Stimulated activated CD8-positive, alpha-beta memory T cell treated with anti-CD3 and anti-CD28 coated beads, Interleukin-7, amount 100 ng/mL, for 48 hours (primary cell): ENCODE measurements at regions not wholly inside any gene's neighbourhood (a gene's known extent, or its start where the extent isn't known, plus 50 kb on each side); places are given as distances from the start of the nearest gene placed in this dataset.

Source experiments
- DNase-seq, 2 donors: peaks; one replicate each; pipeline ENCODE4 v3.0.0-alpha.2; 2020; ENCODE audit warnings: low read depth in 1 of 2; ENCODE audit errors: extremely low read depth in 1 of 2

DNA sequence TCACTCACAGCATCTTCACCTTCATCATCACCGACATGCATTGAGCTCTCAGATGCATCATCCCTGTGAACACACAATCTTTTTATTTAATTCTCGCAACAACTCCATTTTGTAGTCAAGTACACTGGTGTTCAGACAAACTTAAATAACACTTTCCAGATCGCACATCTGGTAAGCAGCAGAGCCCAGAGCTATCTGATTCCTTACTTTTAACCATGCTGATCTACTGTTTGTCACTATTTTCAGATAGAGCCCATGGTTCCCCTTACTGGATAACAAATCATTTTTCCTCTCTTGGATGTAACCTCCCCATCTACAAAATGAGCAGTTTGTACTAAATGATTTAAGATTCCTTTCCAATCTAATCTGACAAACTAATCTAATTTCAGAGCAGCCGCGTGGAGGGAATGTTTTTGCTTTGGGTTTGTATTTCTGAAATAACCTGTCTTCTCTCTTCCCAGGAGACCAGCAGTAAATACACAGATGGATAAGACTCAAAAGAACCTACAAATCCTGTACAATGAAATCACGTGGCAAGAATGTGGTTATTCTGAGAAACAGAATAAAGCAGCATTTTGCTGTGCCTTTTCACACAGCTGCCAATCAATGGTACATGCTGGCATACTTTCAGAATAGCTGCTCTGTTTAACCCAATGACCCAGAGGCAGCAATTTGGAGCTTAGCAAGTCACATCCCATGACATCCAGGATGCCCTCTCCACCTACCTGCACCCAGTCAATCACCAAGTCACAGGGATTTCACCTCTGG is 72.9 kb upstream of the CCL2 start:
- DNase-seq: no peak

DNA sequence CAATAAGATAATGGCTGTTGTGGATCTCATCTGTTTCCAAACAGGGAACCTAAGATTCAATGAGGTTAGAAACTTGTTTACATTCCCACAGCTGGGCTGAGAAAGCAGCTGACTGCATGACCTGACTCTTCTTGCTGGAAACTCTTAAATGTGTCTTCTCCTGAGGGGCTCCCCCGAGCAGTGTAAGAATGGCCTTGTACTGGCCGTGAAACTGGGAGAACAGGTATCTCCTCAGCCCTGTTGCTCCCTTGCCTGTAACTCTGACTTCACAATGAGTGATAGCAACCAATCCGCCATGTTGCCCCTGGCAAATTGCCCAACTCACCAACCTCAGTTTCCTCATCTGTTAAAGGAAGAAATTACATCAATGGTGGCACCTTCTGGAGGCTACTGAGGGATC is 59.1 kb upstream of the CCL2 start:
- DNase-seq: no peak

DNA sequence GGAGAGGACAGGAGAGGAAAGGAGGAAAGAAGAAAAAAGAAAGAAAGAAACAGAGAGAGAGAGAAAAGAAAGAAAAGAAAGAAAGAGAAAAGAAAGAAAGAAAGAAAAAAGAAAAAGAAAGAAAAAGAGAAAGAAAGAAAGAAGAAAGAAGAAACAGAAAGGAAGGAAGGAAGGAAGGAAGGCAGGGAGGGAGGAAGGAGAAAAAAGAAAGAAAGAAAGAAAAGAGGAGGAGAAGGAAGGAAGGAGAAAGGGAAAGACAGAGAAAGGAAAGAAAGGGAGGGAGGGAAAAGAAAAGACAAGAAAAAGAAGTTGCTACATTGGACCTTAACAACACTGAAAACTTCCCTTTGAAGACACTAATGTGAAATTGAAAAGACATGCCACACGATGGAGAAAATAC is 56.6 kb upstream of the CCL2 start:
- no peak for DNase-seq

DNA sequence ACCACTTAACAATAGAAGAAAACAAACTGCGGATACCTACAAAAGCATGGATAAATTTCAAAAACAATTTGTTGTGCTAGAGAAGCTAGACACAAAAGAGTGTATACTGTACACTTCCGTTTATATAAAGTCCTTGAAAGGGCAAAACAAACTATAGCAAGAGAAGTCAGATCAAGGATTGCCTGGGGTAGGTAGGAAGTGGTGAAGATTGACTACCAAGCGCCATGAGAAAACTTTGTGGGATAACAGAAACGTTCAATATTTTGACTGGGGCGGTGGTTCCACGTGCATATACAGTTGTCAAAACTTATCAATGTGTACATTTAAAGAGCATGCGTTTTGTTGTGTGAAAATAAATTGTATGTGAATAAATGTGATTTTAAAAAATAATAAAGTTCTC is 55.6 kb upstream of the CCL2 start:
- DNase-seq: no peak

DNA sequence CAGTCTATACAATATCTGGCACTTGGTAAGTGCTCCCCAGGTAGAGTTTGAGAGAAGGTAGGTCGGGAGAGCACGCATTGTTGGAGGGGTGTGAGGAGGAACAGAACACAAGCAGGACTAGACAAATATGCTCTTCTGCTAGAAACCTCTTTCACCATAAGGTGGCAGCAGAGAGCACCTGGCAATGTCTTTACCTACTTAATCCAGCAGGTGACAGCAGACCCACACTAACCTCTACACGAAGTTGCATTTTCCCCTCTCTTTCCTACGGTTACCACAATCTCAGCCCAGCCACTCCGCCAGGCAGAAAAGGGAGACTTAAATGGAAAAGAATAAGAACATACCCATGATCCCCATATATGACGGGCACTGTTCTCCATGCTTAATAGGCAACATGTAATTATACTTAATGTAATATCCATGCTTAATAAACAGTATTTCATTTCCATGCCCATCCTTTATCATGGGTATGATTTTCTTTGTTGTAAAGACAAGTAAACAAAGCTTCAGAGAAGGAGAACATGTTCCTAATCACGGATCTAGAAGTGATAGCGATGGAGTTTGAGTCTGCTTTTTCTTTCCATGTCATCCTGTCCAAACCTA is 55.1 kb upstream of the CCL2 start:
- DNase-seq: peak; percentile 7 to 24

DNA sequence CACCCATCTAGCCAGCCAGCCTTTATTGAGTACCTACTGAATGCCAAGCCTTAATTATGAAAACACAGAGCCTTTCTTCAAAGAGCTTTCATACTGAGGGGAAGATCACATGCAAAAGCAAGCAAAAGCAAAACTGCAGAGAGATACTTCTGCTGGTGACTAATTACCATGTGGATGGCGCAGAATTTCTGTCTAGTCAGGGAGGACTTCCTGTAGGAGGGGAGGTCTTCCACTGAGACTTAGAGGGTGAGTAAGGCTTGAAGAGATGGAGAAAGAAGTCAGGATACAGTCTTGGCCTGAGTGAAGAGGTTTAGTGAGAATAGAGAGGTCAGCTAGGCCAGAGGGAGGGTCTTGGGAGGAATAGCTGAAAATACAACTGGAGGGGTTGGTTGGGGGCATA is 53.9 kb upstream of the CCL2 start:
- no peak for DNase-seq

DNA sequence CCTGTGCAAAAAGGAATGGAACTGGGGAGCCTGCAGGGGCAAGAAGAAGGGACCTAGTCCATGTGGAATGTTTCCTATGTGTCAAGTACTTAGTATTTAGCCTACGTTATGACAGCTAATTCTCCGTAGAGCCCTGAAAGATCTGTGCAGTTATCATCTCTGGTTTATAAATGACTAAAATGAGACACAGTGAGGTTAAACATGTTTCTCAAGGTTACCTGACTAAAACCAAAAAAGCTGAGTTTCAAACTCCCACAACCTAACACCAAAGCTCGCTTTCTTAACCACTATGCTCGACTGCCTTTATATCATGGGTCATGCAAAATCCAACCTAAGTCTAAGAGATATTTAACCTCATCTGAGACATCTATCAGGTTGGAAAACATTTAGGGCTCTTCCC is 53.3 kb upstream of the CCL2 start:
- no peak for DNase-seq

DNA sequence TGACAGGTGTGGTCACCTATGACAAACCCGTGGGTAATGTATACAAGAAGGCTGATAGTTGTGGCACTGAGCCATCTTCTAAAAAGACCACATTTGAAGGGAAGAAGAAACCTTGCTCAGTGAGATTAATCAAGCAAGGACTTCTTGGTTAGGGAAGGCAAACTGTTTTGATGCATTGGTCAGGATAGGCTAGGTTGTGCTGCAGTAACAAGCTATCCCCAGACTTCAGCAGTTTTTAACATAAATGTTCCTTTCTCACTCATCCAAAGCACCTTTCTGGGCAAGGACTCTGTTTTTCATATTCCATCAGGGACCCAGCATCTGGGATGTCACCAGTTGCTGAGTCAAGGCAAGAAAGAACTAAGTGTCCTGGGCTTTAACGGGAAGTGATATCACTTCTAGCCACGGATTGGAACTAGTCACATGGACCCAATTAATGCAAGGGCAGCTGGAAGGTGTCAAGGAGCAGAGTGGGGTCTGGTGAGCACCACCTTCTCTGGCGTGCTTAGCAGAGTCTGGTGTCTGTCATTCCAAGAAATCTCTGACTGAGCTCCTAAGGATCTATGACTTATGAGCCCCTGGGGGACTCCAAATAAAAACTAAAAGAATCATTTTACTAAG is 52.0 kb upstream of the CCL2 start:
- no peak for DNase-seq

DNA sequence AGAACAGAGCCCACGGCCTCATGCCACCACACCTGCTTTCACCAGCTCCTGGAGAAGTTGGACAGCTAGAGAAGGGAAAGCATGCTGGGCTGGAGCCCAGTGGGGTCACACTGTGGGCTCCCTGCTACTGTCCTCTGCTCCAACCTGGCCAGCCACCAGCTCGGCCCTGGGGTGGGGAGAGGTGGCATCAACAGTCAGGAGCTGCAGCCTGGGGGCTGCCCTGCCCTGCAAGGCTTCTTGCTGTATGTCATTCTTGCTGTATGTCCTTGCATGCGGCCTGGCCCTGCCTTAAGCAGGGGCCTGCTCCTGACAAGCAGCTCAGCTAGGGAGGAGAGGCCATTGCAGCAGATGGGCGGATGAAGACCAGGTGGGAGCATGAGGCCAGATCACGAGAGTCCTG is 50.7 kb upstream of the CCL2 start:
- no peak for DNase-seq
